Mucosa of gallbladder (tissue), 1 donor: ENCODE measurements at regions not wholly inside any gene's neighbourhood (a gene's known extent, or its start where the extent isn't known, plus 50 kb on each side); places are given as distances from the start of the nearest gene placed in this dataset.
"Not testable (repeated sequence)": the region's sequence is repeated elsewhere in the genome, so short reads cannot be mapped to it uniquely, and the experiment has no call there.

ENCODE experiments used
- DNase-seq: peaks from one replicate; pipeline ENCODE4 v3.0.0-alpha.2; 2020; ENCODE audit warnings: low spot score
- donor health status: DM: no; HTN: no; CAD: no.

DNA sequence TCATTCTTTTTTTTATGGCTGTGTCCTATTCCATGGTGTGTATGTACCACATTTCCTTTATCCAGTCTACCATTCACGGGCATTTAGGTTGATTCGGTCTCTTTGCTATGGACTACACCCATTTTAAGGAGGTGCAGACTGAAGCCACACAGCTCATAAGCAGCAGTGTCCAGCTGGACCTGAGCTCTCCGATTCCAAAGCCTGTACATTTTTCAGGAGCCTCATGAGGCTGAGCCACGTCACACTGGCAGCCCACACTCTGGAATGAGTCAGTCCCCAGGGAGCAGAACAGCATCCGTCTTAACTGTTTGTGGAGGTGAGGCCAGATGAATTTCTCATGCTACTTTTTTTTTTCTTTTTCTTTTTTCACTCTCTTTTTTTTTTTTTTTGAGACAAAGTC lies 116.1 kb downstream of the C16orf95 start:
- DNase-seq, result peak; percentile 62

DNA sequence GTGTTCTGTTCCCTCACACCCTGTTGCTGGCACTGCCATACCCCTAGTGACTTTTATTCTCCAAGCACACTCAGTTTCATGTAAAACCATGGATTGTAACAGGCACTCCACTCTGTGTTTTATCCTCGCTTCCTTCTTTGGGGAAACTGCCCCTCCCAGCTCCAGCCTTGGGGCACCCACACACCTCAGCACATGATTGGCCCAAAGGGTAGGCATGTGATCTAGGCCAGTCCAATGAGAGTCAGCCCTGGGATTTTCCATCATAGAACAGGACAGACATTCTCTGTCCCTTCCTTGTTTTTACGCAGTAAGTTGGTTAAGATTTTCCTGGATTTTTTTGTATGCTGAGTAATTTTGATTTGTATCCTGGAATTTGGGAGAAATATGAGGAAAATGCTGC lies 115.4 kb downstream of the C16orf95 start:
- DNase-seq, result no peak

DNA sequence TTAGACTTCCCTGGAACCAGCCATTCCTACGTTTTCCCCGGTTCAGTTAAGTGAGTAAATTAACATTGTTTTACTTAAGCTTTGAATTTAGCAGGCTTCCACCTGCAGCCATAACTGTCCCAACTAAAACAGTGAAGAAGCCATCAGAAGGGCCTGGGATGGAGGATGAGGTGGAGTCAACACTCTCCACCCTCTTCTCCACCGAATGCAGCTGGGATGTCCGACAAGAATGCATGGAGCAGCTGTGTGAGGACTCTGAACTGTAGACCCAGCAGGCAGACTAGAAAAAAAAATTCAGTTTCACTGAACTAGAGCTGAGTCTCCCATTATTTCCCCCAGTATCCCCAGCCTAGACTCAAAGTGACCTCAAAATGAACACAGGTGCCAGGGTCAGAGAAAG lies 114.8 kb downstream of the C16orf95 start:
- no peak for DNase-seq

DNA sequence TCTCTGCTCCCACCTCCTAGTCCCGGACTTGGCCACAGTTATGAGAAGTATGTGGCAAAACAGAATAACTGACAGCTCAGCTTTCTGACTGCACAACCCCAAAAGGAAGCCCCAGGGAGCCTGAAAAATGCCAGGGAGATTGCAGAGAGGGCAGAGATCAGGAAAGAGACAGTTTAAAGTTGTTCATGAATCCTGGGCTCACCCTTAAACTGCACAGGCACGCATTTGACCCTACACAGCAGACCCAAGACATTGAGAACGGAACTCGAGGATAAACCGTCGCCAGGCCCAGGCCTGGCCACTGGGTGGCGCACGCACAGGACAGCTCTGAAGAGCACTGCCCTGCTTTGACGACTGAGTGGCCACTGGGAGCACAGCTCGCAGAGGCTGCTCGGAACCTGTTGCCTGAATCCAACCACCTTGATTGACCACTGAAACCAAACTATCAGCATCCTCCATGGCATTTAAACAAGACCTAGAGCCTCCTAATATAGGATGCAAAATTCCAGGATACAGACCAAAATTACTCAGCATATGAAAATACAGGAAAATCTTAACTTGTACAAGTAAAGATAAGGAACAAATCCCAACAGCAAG lies 114.0 kb downstream of the C16orf95 start:
- peak; percentile 45 for DNase-seq

DNA sequence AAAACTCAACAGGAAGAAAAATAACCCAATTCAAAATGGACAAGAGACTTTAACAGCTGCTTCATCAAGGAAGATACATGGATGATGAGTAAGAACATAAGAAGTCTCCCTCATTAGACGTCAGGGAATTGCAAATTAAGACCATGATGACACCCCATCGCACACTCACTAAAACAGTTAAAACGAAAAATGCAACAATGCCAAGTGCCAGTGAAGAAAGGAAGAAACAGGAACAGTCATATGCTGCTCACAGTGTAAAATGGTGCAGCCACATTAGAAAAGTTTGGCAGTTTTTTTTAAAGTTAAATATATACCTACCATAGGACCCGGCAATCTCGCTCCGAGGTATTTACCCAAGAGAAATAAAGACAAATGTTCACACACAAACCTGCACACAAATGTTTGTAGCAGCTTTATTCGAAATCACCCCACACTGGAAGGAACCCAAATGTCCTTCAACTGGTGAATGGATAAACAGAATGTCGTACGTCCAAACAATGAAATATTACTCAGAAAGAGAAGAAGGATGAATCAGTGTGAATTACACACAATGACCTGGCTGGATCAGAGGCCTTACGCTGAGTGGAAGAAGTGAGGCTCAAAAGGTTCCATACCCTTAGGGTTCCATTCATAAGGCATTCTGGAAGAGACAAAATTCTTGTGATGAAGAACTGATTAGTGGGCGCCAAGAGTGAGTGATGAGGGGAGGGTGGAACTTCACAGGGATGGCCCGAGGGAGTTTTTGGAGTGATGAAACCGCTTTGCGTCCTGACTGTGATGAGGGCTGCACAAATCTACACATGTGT lies 110.3 kb downstream of the C16orf95 start:
- no peak for DNase-seq

DNA sequence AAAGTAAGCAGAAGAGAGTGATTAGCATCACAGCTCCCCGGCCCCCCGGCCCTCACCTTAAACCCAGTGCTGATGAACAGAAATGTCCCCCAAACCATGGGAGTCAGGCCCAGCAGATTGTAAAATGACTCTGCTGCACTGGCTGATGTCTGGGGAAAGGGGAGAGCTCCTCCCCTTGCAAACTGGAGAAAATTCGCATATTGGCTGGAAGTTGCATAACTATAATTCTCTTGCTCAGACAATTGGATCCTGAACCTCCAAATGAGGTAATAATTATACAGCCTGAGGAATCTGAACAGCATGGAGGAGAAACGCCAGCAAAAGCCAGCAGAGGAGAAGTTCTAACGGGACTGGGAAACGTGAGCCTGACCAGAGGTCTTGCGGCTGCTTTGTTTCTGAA lies 109.7 kb downstream of the C16orf95 start:
- DNase-seq, result no peak

DNA sequence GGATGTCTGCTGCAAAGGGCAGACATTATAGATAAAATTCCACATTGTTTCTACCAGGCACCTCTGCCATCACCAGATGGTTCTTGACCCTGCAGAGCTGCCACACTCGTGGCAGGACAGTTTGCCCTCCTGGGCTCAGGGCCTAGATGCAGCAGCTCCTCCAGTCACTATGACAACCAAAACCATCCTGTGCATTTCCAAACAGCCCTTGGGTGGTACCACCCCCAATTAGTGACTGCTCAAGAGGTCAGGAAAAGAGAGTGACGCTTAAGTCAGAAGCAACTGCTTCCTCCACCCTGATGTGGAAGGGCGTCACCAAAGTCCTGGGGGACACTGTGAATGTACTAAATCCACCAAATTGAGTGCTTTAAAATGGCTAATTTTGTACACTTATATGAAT lies 109.2 kb downstream of the C16orf95 start:
- no peak for DNase-seq

DNA sequence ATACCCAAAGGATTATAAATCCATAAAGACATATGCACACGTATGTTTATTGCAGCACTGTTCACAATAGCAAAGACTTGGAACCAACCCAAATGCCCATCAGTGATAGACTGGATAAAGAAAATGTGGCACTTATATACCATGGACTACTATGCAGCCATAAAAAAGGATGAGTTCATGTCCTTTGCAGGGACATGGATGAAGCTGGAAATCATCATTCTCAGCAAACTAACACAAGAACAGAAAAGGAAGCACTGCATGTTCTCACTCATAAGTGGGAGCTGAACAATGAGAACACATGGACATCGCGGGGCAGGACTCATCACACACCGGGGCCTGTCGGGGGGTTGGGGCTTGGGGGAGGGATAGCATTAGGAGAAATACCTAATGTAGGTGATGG lies 108.2 kb downstream of the C16orf95 start:
- not testable (repeated sequence) for DNase-seq

DNA sequence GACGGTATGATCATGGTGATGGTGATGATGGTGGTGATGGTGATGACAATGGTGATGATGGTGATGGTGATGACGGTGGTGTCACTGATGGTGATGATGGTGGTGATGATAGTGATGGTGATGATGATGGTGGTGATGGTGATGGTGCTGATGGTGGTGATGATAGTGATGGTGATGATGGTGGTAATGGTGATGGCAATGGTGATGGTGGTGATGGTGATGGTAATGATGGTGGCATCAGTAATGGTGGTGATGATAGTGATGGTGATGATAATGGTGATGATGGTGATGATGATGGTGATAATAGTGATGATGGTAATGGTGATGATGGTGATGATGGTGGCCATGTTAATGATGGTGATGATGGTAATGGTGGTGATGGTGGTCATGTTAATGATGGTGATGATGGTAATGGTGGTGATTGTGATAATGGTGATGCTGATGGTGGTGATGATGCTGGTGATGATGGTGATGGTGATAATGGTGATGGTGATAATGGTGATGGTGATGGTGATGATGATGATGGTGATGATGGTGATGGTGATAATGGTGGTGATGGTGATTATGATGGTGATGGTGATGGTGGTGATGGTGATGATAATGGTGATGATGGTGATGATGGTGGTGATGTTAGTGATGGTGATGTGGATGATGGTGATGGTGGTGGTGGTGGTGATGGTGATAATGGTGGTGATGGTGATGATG lies 107.2 kb downstream of the C16orf95 start:
- DNase-seq, result no peak

DNA sequence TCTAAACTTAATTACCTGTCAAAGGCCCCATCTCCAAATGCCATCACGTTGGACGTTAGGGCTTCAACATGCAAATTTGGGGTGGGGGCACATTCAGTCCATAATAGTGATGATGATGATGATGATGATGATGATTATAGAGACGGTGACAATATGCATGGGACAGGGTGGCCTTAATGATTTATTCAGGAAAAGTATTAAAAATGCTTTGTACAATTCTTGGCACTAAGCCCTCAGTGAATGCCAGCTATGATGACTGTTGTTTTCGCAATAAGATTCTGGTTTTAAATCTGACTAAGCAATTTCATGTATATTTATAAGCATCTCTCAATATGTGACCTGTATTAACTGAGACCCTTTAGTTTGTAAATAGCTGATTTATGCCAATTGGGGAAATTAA lies 106.3 kb downstream of the C16orf95 start:
- no peak for DNase-seq

DNA sequence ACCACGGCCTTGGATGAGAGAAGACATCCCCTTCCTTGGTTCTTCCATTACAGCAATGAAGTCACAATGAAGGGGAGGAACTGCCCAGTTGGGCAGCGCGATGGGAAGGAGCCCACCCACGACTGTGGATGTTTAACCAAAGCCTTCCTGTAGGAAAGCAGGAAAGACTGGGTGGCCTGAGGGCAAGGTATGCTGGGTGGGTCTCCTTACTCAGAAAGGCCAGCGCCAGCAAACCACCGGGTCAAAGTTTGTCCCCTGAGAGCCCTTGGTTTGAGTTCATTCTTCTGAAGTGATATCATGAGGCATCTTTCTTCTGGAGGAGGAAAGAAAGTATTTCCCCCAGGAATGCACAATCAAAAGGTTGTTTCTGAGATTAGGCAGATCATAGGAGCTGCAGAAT lies 105.2 kb downstream of the C16orf95 start:
- no peak for DNase-seq

DNA sequence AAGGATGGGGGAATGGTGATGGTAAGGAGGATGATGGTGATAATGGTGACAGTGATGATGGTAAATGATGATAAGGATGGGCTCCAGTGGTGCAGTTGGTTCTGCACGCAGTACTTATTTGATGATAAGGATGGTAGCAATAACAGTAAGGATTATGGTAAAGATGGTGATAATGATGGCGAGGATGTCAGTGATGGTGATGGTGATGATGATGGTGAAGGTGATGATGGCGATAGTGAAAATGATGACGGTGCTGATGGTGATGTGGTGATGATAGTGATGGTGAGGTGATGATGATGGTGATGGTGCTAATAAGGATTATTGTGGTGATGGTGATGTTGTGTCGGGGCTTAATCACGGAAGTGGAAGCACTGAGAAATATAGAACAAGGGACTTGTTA lies 103.7 kb downstream of the C16orf95 start:
- DNase-seq, result no peak

DNA sequence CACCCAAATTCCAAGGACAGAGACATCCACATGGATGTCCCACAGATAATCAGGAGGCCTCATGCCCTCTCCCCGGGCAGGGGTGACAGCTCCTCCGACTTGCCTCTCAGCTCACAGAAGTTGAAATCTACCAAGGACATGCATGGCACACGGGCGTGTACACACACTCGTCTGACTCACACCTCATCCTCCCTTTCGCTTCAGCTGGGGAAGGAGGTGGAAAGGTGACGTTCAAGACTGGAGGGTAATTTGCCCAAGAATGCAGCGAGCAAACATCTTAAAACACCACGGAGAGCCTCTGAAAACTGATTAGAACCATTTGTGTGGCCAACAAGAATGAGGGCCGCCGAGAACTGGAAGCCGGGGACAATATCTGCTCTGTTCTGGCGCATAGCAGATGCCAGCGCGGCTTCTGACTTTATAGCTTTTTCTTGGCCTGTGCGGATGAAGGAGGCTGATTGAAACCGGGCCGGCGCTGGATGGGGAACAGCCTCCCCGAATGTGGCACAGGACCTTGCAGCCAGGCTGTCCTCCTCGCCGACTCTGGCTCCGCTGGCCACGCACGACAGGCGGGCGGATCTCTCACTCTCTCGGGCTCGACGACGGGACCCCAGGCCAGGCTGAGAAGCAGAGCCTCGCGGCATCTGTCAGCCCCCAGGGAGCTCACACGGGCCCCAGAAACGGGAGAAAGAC lies 100.9 kb downstream of the C16orf95 start:
- DNase-seq, result no peak

DNA sequence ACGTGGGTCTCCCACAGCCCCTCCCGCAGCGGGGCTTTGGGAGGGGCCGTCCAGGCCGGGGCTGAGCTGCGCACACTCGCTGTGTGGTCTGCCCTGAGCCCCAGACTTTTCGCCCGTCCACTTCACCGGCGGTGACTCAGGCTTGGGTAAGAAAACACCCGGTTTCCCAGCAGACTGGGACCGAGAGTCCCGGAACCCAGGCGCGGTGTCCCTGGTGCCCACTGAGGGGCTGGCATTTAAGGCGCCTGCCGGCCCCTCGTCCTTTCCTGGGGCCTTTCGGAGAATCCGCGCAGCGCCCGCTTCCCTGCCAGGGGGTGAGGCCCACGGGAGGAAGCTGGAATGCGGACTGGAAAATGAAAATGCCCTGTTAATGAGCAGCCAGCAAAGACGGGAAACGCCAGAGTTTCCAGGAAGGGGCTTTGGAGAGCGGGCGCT lies 100.3 kb downstream of the C16orf95 start:
- no peak for DNase-seq

DNA sequence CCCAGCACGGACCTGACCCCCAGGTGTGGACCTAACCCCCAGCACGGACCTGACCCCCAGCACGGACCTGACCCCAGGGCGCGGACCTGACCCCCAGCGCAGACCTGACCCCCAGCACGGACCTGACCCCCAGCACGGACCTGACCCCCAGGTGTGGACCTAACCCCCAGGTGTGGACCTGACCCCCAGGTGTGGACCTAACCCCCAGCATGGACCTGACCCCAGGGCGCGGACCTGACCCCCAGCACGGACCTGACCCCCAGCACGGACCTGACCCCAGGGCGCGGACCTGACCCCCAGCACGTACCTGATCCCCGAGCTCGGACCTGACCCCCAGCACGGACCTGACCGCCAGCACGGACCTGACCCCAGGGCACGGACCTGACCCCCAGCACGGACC lies 99.4 kb downstream of the C16orf95 start:
- DNase-seq, result not testable (repeated sequence)

DNA sequence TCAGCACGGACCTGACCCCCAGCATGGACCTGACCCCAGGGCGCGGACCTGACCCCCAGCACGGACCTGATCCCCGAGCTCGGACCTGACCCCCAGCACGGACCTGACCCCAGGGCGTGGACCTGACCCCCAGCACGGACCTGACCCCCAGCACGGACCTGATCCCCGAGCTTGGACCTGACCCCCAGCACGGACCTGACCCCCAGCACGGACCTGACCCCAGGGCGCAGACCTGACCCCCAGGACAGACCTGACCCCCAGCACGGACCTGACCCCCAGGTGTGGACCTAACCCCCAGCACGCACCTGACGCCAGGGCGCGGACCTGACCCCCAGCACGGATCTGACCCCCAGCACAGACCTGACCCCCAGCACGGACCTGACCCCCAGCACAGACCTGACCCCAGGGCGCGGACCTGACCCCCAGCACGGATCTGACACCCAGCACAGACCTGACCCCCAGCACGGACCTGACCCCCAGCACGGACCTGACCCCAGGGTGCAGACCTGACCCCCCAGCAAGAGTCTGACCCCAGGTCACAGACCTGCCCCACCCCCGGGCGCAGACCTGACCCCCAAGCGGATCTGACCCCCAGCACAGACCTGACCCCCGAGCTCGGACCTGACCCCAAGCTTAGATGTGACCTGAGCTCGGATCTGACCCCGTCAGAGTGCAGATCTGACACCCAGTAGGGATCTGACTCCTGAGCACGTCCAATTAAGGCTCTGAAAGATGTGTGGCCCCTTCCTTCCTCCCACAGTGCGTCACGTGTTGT lies 98.7 kb downstream of the C16orf95 start:
- no peak for DNase-seq

DNA sequence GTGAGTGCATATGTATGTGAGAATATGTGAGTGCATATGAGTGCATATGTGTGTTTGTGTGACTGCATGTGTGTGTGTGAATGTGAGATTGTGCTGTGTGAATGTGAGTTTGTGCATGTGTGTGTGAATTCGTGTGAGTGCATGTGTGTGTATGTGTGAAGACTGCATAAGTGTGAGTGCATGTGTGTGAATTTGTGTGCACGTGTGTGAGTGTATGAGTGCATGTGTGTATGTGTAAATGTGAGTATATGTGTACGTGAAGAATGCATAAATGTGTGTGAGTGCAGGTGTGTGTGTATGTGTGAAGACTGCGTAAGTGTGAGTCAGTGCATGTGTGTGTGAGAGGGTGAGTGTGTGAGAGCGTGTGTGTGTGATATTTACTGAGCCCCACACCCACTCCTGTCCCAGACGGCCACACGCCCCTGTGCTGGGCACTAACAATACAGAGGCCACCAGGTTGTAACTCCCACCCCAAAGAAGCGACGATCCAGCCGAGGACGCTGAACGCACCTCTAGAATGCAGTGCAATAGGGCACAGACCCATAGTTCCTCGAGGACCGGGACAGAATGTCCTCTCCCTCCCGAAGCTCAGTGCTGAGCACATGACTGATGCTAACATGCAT lies 97.8 kb downstream of the C16orf95 start:
- DNase-seq, result no peak

DNA sequence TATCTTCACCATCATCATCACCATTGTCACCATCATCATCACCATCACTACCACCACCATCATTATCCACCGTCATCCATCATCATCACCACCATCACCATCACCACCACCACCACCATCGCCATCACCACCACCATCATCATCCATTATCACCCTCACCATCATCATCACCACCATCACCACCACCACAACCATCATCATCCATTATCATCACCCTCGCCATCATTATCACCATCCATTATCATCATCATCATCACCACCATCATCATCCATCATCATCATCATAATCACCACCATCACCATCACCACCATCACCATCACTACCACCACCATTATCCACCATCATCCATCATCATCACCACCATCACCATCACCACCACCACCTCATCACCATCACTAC lies 95.6 kb downstream of the C16orf95 start:
- no peak for DNase-seq

DNA sequence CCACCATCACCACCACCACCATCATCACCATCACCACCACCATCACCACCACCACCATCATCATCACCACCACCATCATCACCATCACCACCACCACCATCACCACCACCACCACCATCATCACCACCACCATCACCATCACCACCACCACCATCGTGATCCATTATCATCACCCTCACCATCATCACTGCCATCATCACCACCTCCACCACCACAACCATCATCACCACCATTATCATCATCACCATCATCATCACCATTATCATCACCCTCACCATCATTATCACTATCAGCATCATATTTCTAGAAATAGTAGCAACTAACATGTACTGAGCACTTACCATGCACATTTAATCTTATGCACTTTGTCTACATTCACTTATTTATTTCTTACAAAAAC lies 94.9 kb downstream of the C16orf95 start:
- DNase-seq, result no peak

DNA sequence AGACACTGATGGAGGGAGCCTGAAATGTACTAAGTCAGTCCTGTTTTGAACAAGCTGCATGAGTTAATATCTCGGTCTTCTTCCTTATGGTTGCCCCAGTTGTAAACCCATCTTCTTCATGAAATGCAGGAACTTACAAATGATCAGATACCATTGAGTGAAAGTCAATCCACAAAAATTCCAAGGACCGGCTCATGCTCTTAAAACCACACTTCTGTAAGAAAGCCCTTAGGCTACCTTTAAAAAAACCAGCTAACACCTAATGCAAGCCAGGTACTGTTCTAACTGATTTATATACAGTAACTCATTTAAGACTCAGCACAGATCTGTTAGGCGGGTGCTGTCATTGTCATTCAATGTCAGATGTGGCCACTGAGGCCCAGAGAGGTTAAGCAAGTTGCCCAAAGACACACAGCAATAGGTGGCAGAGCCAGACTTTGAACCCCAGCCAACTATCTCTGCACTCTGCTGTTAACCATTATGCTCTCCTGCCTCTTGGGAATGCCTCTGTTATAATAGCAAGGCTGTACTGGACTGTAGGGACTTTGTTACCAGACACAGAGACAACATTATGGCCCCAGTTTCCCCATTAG lies 93.4 kb downstream of the C16orf95 start:
- no peak for DNase-seq

DNA sequence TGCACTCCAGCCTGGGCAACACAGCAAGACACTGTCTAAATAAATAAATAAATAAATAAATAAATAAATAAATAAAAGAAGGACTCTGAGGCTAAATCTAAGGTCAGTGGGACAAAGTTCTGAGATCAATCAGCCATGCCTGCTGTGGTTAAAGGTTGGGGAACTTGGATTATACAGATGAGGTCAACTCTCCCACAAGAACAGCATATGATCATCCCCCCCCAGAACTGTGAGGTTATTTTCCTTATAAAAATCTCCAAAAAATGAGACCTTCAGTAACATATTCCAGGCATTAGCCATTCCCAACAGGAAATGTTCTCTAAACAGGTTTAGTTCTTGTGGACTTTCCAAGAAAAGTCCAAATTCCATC lies 90.3 kb downstream of the C16orf95 start:
- DNase-seq, result no peak
